ENCODE measurements at regions not wholly inside any gene's neighbourhood (a gene's known extent, or its start where the extent isn't known, plus 50 kb on each side); places are given as distances from the start of the nearest gene placed in this dataset.

GRCh38 chr3:81161100-81161499 lies 600.3 kb downstream of the GBE1 start:
- no peaks in the 10 kb centered on the region for H3K9me3 ChIP-seq (ENCODE audit: control insufficient read depth, insufficient read depth, low read length)
- H3K9ac ChIP-seq (ENCODE audit: low read depth, low read length), result no peak overlapping the region
- no peaks in the 10 kb centered on the region for H3K4me1 ChIP-seq (ENCODE audit: insufficient read depth, low read length)
- no peaks in the 10 kb centered on the region for H3K36me3 ChIP-seq (ENCODE audit: insufficient read depth, low read length)

- Histone ChIP-seq H3K9me3 (ENCODE audit: control insufficient read depth, insufficient read depth, low read length) (no peaks in the 10 kb centered on the region), H3K4me1 (ENCODE audit: insufficient read depth, low read length) (0 out of 2 replicates have a peak, but pooled peaks cover 6% of the 10 kb centered on the region), H3K36me3 (ENCODE audit: insufficient read depth, low read length) (no peaks in the 10 kb centered on the region), H3K9ac (ENCODE audit: low read depth, low read length) (no peak overlapping the region)
These were observed 606.8 kb downstream of the GBE1 start for GRCh38 chr3:81154611-81155143.

GRCh38 chr3:81152156-81152555 lies 609.3 kb downstream of the GBE1 start:
- H3K9ac ChIP-seq (ENCODE audit: low read depth, low read length), result no peak overlapping the region
- H3K4me1 ChIP-seq (ENCODE audit: insufficient read depth, low read length), result 0 out of 2 replicates have a peak, but pooled peaks cover 6% of the 10 kb centered on the region
- H3K36me3 ChIP-seq (ENCODE audit: insufficient read depth, low read length), result no peaks in the 10 kb centered on the region
- H3K9me3 ChIP-seq (ENCODE audit: control insufficient read depth, insufficient read depth, low read length), result no peaks in the 10 kb centered on the region

GRCh38 chr3:81132995-81133394 lies 628.5 kb downstream of the GBE1 start:
- peaks cover 4% of the 10 kb centered on the region; the same call in 1 of the 2 replicates for H3K4me1 ChIP-seq (ENCODE audit: insufficient read depth, low read length)
- no peaks in the 10 kb centered on the region for H3K36me3 ChIP-seq (ENCODE audit: insufficient read depth, low read length)
- H3K9ac ChIP-seq (ENCODE audit: low read depth, low read length), result no peak overlapping the region
- peaks cover 3% of the 10 kb centered on the region; the same call in 1 of the 2 replicates for H3K9me3 ChIP-seq (ENCODE audit: control insufficient read depth, insufficient read depth, low read length)

- Histone ChIP-seq H3K9ac (ENCODE audit: low read depth, low read length) (no peak overlapping the region), H3K9me3 (ENCODE audit: control insufficient read depth, insufficient read depth, low read length) (no peaks in the 10 kb centered on the region), H3K36me3 (ENCODE audit: insufficient read depth, low read length) (no peaks in the 10 kb centered on the region), H3K4me1 (ENCODE audit: insufficient read depth, low read length) (peaks cover 10% of the 10 kb centered on the region; the same call in 1 of the 2 replicates)
These were observed 655.5 kb downstream of the GBE1 start for GRCh38 chr3:81105789-81106488.

- Histone ChIP-seq H3K36me3 (ENCODE audit: insufficient read depth, low read length) (no peaks in the 10 kb centered on the region), H3K9ac (ENCODE audit: low read depth, low read length) (no peak overlapping the region), H3K9me3 (ENCODE audit: control insufficient read depth, insufficient read depth, low read length) (no peaks in the 10 kb centered on the region), H3K4me1 (ENCODE audit: insufficient read depth, low read length) (peaks cover 10% of the 10 kb centered on the region; the same call in 1 of the 2 replicates)
These were observed 656.2 kb downstream of the GBE1 start for GRCh38 chr3:81105206-81105605.

GRCh38 chr3:81097889-81098288 lies 663.6 kb downstream of the GBE1 start:
- no peaks in the 10 kb centered on the region for H3K36me3 ChIP-seq (ENCODE audit: insufficient read depth, low read length)

GRCh38 chr3:81095956-81096355 lies 665.5 kb downstream of the GBE1 start:
- H3K36me3 ChIP-seq (ENCODE audit: insufficient read depth, low read length), result no peaks in the 10 kb centered on the region
- no peaks in the 10 kb centered on the region for H3K4me1 ChIP-seq (ENCODE audit: insufficient read depth, low read length)
- no peak overlapping the region for H3K9ac ChIP-seq (ENCODE audit: low read depth, low read length)
- H3K9me3 ChIP-seq (ENCODE audit: control insufficient read depth, insufficient read depth, low read length), result no peaks in the 10 kb centered on the region

More at GRCh38 chr3:81097889-81098288, 663.6 kb downstream of the GBE1 start:
- H3K4me1 ChIP-seq (ENCODE audit: insufficient read depth, low read length), result no peaks in the 10 kb centered on the region
- no peak overlapping the region for H3K9ac ChIP-seq (ENCODE audit: low read depth, low read length)
- no peaks in the 10 kb centered on the region for H3K9me3 ChIP-seq (ENCODE audit: control insufficient read depth, insufficient read depth, low read length)

- no peaks in the 10 kb centered on the region for H3K4me1 ChIP-seq (ENCODE audit: insufficient read depth, low read length)
- no peaks in the 10 kb centered on the region for H3K36me3 ChIP-seq (ENCODE audit: insufficient read depth, low read length)
- H3K9me3 ChIP-seq (ENCODE audit: control insufficient read depth, insufficient read depth, low read length), result 0 out of 2 replicates have a peak, but pooled peaks cover 2% of the 10 kb centered on the region
These were observed 666.5 kb downstream of the GBE1 start for GRCh38 chr3:81094986-81095385.

GRCh38 chr3:81087607-81088006 lies 673.8 kb downstream of the GBE1 start:
- H3K36me3 ChIP-seq (ENCODE audit: insufficient read depth, low read length), result no peaks in the 10 kb centered on the region
- no peaks in the 10 kb centered on the region for H3K4me1 ChIP-seq (ENCODE audit: insufficient read depth, low read length)
- H3K9me3 ChIP-seq (ENCODE audit: control insufficient read depth, insufficient read depth, low read length), result peaks cover 2% of the 10 kb centered on the region; the same call in 1 of the 2 replicates
- H3K9ac ChIP-seq (ENCODE audit: low read depth, low read length), result no peak overlapping the region

More at GRCh38 chr3:81094986-81095385, 666.5 kb downstream of the GBE1 start:
- no peak overlapping the region for H3K9ac ChIP-seq (ENCODE audit: low read depth, low read length)

GRCh38 chr3:81086348-81086747 lies 675.1 kb downstream of the GBE1 start:
- H3K9me3 ChIP-seq (ENCODE audit: control insufficient read depth, insufficient read depth, low read length), result peaks cover 2% of the 10 kb centered on the region; the same call in 1 of the 2 replicates
- H3K36me3 ChIP-seq (ENCODE audit: insufficient read depth, low read length), result no peaks in the 10 kb centered on the region
- H3K4me1 ChIP-seq (ENCODE audit: insufficient read depth, low read length), result no peaks in the 10 kb centered on the region
- H3K9ac ChIP-seq (ENCODE audit: low read depth, low read length), result no peak overlapping the region

- Histone ChIP-seq H3K36me3 (ENCODE audit: insufficient read depth, low read length) (no peaks in the 10 kb centered on the region), H3K9me3 (ENCODE audit: control insufficient read depth, insufficient read depth, low read length) (no peaks in the 10 kb centered on the region), H3K9ac (ENCODE audit: low read depth, low read length) (no peak overlapping the region), H3K4me1 (ENCODE audit: insufficient read depth, low read length) (no peaks in the 10 kb centered on the region)
These were observed 680.8 kb downstream of the GBE1 start for GRCh38 chr3:81080608-81081007.

- Histone ChIP-seq H3K36me3 (ENCODE audit: insufficient read depth, low read length) (no peaks in the 10 kb centered on the region), H3K9ac (ENCODE audit: low read depth, low read length) (no peak overlapping the region), H3K9me3 (ENCODE audit: control insufficient read depth, insufficient read depth, low read length) (peaks cover 8% of the 10 kb centered on the region), H3K4me1 (ENCODE audit: insufficient read depth, low read length) (no peaks in the 10 kb centered on the region)
These were observed 688.9 kb downstream of the GBE1 start for GRCh38 chr3:81072591-81072990.

GRCh38 chr3:81068546-81068945 lies 692.9 kb downstream of the GBE1 start:
- no peaks in the 10 kb centered on the region for H3K36me3 ChIP-seq (ENCODE audit: insufficient read depth, low read length)
- H3K4me1 ChIP-seq (ENCODE audit: insufficient read depth, low read length), result no peaks in the 10 kb centered on the region
- peaks cover 8% of the 10 kb centered on the region for H3K9me3 ChIP-seq (ENCODE audit: control insufficient read depth, insufficient read depth, low read length)
- no peak overlapping the region for H3K9ac ChIP-seq (ENCODE audit: low read depth, low read length)

- Histone ChIP-seq H3K36me3 (ENCODE audit: insufficient read depth, low read length) (no peaks in the 10 kb centered on the region), H3K4me1 (ENCODE audit: insufficient read depth, low read length) (no peaks in the 10 kb centered on the region), H3K9me3 (ENCODE audit: control insufficient read depth, insufficient read depth, low read length) (peaks cover 3% of the 10 kb centered on the region; the same call in 1 of the 2 replicates), H3K9ac (ENCODE audit: low read depth, low read length) (no peak overlapping the region)
These were observed 697.5 kb downstream of the GBE1 start for GRCh38 chr3:81063896-81064295.

Data from ES-I3 (cell line).